ENCODE measurements at regions not wholly inside any gene's neighbourhood (a gene's known extent, or its start where the extent isn't known, plus 50 kb on each side); places are given as distances from the start of the nearest gene placed in this dataset.

DNA sequence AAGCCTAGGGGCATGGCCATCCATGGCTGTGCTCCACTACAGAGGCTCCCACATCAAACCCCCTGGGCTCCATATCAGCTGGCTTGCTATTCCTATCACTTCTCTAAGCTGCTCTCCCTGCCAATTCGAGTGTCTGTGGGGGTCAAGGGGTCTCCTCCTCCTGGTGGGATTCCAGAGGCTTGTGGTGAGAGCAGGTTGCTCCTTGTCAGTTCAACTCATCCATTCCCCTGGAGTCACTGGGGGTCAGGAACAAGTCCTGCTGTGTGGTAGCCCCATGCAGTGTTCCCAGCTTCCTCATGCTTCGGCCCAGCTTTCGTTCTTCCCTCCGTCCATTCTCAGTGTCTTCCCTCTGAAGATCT, 86.6 kb upstream of the UNC5B start:
- Histone ChIP-seq H3K9me3 (replicated peaks; ENCODE audit: control insufficient read depth, insufficient read depth, low read depth, low read length) (no peaks in the 10 kb centered on the region), H3K9ac (ENCODE audit: insufficient read depth in 1 of 2, low read depth in 2 of 2, low read length in 2 of 2) (no peak overlapping the region; a peak in 1 of 4 replicates), H3K4me1 (replicated peaks in 1 of 2; ENCODE audit: control insufficient read depth in 2 of 2, insufficient read depth in 2 of 2, low read length in 2 of 2) (no peaks in the 10 kb centered on the region), H3K27me3 (ENCODE audit: control insufficient read depth in 2 of 2, insufficient read depth in 2 of 2, low read length in 2 of 2) (peaks cover 8 to 26% of the 10 kb centered on the region in 2 experiments; a peak in 4 of 5 replicates), H4K20me1 (replicated peaks; ENCODE audit: control insufficient read depth, insufficient read depth, low read length) (no peaks in the 10 kb centered on the region), H3K4me2 (ENCODE audit: insufficient read depth, low read length) (no peak overlapping the region), H3K79me2 (ENCODE audit: control insufficient read depth, insufficient read depth, low read length) (no peaks in the 10 kb centered on the region), H3K27ac (ENCODE audit: extremely low read depth, low read depth, low read length) (no peak overlapping the region), H2AFZ (ENCODE audit: low read depth, low read length) (no peak overlapping the region), H3K9me1 (ENCODE audit: control insufficient read depth, insufficient read depth, low read length) (no peaks in the 10 kb centered on the region), H3K36me3 (ENCODE audit: control insufficient read depth, insufficient read depth, low read length) (no peaks in the 10 kb centered on the region), H3K4me3 (no peak overlapping the region)
- FAIRE-seq (no peak), ATAC-seq (no peak), DNase-seq (ENCODE audit: extremely low read depth in 1 of 4, low spot score in 3 of 4) (peak in 2 of 4 experiments; percentile 1 to 2)
- BruUV-seq (replicated peaks): no TSS peak
- in situ Hi-C loops (cut with MboI): no loop called here
- WGBS (ENCODE audit: insufficient coverage, low coverage, missing lambda C conversion rate): 2% methylated on average over 4 of the region's 4 CpGs
- intact Hi-C loops (cut with micrococcal nuclease): no loop called here
- CTCF ChIA-PET (ENCODE audit: low intra/inter-chr PET ratio): no interaction called here
- POLR2A ChIA-PET: interaction anchor here (1.0 to 1.4 kb wide), 2 partner anchors 27 to 80 kb away, joined by 3 to 4 read pairs; no protein-coding TSS in a partner anchor
- TF ChIP-seq PRMT5 (CRISPR knock-in tag; IDR thresholded peaks at IDR 0.05) (no peak), CAMTA2 (CRISPR knock-in tag; conservative IDR thresholded peaks at IDR 0.05) (no peak), ILK (tag; IDR thresholded peaks at IDR 0.05; ENCODE audit: borderline replicate concordance, low read depth) (no peak), U2AF1 (optimal IDR thresholded peaks at IDR 0.05; ENCODE audit: low read depth, low read length) (no peak), HNRNPL (IDR thresholded peaks at IDR 0.05; ENCODE audit: low read depth, low read length) (no peak), ZBTB7A (IDR thresholded peaks at IDR 0.05; ENCODE audit: borderline replicate concordance, control insufficient read depth, low read depth, low read length) (no peak), HDAC3 (IDR thresholded peaks at IDR 0.05; ENCODE audit: borderline replicate concordance, partially characterized antibody) (no peak), ZNF436 (CRISPR knock-in tag; IDR thresholded peaks at IDR 0.05) (no peak), MAFF (IDR thresholded peaks at IDR 0.05; ENCODE audit: low read length) (no peak), ZFP91 (CRISPR knock-in tag; IDR thresholded peaks at IDR 0.05) (no peak), THRB (CRISPR knock-in tag; conservative IDR thresholded peaks at IDR 0.05) (no peak)
- TF ChIP-seq, protein P1, sequence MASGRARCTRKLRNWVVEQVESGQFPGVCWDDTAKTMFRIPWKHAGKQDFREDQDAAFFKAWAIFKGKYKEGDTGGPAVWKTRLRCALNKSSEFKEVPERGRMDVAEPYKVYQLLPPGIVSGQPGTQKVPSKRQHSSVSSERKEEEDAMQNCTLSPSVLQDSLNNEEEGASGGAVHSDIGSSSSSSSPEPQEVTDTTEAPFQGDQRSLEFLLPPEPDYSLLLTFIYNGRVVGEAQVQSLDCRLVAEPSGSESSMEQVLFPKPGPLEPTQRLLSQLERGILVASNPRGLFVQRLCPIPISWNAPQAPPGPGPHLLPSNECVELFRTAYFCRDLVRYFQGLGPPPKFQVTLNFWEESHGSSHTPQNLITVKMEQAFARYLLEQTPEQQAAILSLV (tag; IDR thresholded peaks at IDR 0.05): no peak
- TF ChIP-seq, protein P2, sequence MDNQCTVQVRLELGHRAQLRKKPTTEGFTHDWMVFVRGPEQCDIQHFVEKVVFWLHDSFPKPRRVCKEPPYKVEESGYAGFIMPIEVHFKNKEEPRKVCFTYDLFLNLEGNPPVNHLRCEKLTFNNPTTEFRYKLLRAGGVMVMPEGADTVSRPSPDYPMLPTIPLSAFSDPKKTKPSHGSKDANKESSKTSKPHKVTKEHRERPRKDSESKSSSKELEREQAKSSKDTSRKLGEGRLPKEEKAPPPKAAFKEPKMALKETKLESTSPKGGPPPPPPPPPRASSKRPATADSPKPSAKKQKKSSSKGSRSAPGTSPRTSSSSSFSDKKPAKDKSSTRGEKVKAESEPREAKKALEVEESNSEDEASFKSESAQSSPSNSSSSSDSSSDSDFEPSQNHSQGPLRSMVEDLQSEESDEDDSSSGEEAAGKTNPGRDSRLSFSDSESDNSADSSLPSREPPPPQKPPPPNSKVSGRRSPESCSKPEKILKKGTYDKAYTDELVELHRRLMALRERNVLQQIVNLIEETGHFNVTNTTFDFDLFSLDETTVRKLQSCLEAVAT (IDR thresholded peaks at IDR 0.05): no peak
- TF ChIP-seq, protein P3, sequence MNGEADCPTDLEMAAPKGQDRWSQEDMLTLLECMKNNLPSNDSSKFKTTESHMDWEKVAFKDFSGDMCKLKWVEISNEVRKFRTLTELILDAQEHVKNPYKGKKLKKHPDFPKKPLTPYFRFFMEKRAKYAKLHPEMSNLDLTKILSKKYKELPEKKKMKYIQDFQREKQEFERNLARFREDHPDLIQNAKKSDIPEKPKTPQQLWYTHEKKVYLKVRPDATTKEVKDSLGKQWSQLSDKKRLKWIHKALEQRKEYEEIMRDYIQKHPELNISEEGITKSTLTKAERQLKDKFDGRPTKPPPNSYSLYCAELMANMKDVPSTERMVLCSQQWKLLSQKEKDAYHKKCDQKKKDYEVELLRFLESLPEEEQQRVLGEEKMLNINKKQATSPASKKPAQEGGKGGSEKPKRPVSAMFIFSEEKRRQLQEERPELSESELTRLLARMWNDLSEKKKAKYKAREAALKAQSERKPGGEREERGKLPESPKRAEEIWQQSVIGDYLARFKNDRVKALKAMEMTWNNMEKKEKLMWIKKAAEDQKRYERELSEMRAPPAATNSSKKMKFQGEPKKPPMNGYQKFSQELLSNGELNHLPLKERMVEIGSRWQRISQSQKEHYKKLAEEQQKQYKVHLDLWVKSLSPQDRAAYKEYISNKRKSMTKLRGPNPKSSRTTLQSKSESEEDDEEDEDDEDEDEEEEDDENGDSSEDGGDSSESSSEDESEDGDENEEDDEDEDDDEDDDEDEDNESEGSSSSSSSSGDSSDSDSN (IDR thresholded peaks at IDR 0.05; ENCODE audit: borderline replicate concordance in 1 of 2, low read depth in 2 of 2, low read length in 2 of 2): no peak
- TF ChIP-seq, protein P4, sequence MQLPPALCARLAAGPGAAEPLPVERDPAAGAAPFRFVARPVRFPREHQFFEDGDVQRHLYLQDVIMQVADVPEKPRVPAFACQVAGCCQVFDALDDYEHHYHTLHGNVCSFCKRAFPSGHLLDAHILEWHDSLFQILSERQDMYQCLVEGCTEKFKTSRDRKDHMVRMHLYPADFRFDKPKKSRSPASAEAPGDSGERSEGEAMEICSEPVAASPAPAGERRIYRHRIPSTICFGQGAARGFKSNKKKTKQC (CRISPR knock-in tag; IDR thresholded peaks at IDR 0.05): no peak

Measured in K562 (cell line).